Aorta (tissue), 5 donors: ENCODE measurements at regions not wholly inside any gene's neighbourhood (a gene's known extent, or its start where the extent isn't known, plus 50 kb on each side); places are given as distances from the start of the nearest gene placed in this dataset.

Source experiments
- ATAC-seq: fragments of 200-7000 bp; cut with Tn5 transposase; one replicate; pipeline ENCODE4 v1.9.1; 2022; ENCODE audit warnings: moderate library complexity; ENCODE audit not compliant: low FRiP score
- DNase-seq, 2 donors: peaks; one replicate each; pipeline ENCODE4 v3.0.0-alpha.2; 2020
- H3K27ac ChIP-seq, 2 donors: one replicate each; pipeline ENCODE4 v1.5.1; 2013; ENCODE audit warnings: low read length in 2 of 2, mild to moderate bottlenecking in 2 of 2, moderate library complexity in 2 of 2, control low read depth in 1 of 2, inconsistent platforms in 1 of 2, low read depth in 1 of 2
- H3K27me3 ChIP-seq, 2 donors: one replicate each; pipeline ENCODE4 v1.6.1; 2013; ENCODE audit warnings: control low read depth in 1 of 2, low read length in 1 of 2, mild to moderate bottlenecking in 1 of 2, moderate library complexity in 1 of 2; ENCODE audit not compliant: insufficient read depth in 2 of 2, control insufficient read depth in 1 of 2
- H3K36me3 ChIP-seq, 2 donors: one replicate each; pipeline ENCODE4 v1.6.1; 2013; ENCODE audit warnings: control low read depth in 1 of 2, low read length in 1 of 2, mild to moderate bottlenecking in 1 of 2; ENCODE audit not compliant: insufficient read depth in 2 of 2, control insufficient read depth in 1 of 2
- H3K4me1 ChIP-seq, 2 donors: one replicate each; pipeline ENCODE4 v1.6.1; 2013; ENCODE audit warnings: low read length in 2 of 2, control low read depth in 1 of 2, mild to moderate bottlenecking in 1 of 2, moderate library complexity in 1 of 2; ENCODE audit not compliant: insufficient read depth in 2 of 2, control insufficient read depth in 1 of 2
- H3K4me3 ChIP-seq, 2 donors: one replicate each; pipeline ENCODE4 v1.5.1; 2013; ENCODE audit warnings: low read length in 2 of 2, control low read depth in 1 of 2, mild to moderate bottlenecking in 1 of 2
- H3K9me3 ChIP-seq: one replicate; pipeline ENCODE4 v1.6.1; 2013; ENCODE audit warnings: mild to moderate bottlenecking, low read length; ENCODE audit not compliant: control insufficient read depth
- WGBS, 2 donors: extraction: QIAGEN DNeasy Blood & Tissue Kit; methylation state at CpG; one replicate each; pipeline ENCODE4 v1.1.7; 2013; 5-methylcytosine and 5-hydroxymethylcytosine counted together
- intact Hi-C, 2 donors: fragments of 100-400 bp; cut with DNase I; formaldehyde crosslinking; loops; one replicate each; pipeline versions ENCODE4 v1.14.2 to v1.15.0; 2022
- donor health status: healthy with polysubstance abuse.
- donor health status: Bipolar disorder and iron deficiency.
- donor health status: DM: no; HTN: no; CAD: no.
- donor health status: DM: no; HTN: no; CAD: no.
- donor health status: DM: yes; HTN: yes; CAD: no.

DNA sequence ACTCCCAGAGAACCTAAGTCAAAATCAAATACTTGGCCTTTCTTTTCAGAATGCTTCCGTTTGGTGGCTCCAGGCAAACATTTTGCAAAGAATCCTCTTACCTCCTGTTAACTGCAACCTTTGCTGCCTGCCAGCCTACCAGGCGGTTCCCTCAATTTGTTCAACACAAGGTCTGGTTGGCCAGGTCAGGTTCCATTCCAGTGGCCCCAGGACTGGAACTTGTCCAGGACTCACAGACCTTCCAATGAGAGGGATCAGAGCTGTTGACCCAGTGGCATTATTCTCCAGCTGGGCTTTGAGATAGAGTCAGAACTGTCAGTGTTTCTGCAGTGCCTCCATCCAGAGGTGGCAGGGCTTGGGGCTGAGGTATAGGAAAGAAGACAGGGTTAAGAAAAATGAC, 137.0 kb downstream of the NEUROD6 start:
- Histone ChIP-seq H3K4me1 (no peaks in the 10 kb centered on the region), H3K27ac (no peak overlapping the region), H3K27me3 (no peaks in the 10 kb centered on the region), H3K4me3 (no peak overlapping the region), H3K9me3 (peaks cover 1% of the 10 kb centered on the region), H3K36me3 (no peaks in the 10 kb centered on the region)
- intact Hi-C loops: no loop called here
- DNase-seq (no peak), ATAC-seq (no peak)
- 51 to 59% methylated on average over 2 of the region's 2 CpGs for WGBS, 2 donors

DNA sequence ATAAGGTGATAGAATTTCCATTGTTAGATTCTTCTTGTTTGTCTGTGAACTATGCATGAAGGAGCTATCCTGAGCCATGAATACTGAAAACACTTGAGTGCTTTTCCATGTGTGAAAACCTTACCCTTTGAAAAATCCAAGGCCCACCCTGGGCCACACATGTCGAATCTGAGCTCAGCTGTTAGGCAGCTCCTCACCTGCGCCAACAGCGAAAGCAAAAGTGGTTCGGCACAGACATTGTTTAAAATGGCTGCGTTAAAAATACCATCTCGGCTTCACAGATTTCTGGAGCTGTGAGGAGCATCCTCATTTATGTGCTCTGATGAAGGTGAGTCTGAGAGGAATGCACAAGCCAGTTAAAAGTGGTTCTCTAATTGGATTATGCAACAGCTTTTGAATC, 137.7 kb downstream of the NEUROD6 start:
- Histone ChIP-seq H3K27me3 (no peaks in the 10 kb centered on the region), H3K27ac (no peak overlapping the region), H3K4me1 (no peaks in the 10 kb centered on the region), H3K36me3 (no peaks in the 10 kb centered on the region), H3K9me3 (peaks cover 1% of the 10 kb centered on the region), H3K4me3 (no peak overlapping the region)
- WGBS, 2 donors: 81 to 82% methylated on average over 6 of the region's 6 CpGs
- ATAC-seq (no peak), DNase-seq (no peak)
- intact Hi-C loops: no loop called here

DNA sequence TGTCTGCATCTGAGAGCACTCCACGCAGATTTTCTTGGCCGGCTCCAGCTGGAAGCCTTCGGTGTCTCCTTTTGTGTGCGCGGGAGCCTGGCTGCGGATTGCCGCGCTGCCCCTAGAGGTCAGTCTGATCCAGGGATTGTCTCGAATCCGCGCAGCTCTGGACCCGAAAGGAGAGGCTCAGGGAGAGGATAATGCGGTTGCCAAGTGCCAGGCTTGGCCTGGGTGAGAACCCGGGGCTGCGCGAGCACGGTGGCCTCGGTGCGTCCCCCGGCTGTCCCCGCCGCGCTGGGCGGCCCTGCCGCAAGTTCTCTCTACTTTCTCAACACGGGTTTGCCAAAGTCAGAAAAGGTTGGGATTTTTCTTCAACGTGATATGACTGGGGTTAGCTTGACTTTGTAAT, 140.9 kb downstream of the ADCYAP1R1 start:
- 1% methylated on average over 27 of the region's 27 CpGs for WGBS, 2 donors
- intact Hi-C loops: no loop called here
- ATAC-seq (peak; percentile 74), DNase-seq (peak; percentile 55 to 81)
- Histone ChIP-seq H3K9me3 (no peaks in the 10 kb centered on the region), H3K36me3 (no peaks in the 10 kb centered on the region), H3K4me3 (no peak overlapping the region), H3K27me3 (no peaks in the 10 kb centered on the region), H3K4me1 (no peaks in the 10 kb centered on the region), H3K27ac (no peak overlapping the region)

DNA sequence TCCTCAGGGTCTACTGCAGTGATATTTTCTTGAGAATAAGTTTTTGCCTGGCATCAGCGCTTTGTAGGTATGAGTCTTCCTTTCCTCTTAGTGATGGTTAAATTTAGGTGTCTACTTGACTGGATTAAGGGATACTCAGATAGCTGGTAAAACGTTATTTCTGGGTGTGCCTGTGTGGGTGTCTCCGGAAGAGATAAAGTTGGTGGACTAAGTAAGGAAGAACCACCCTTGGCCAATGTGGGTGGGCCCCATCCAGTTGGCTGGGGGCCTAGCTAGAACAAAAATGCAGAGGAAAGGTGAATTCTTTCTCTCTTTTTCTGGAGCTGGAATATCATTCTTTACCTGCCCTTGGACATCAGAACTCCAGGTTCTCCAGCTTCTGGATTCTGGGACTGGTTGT, 138.8 kb downstream of the ADCYAP1R1 start:
- intact Hi-C loops: no loop called here
- H3K4me3 ChIP-seq: no peak overlapping the region

DNA sequence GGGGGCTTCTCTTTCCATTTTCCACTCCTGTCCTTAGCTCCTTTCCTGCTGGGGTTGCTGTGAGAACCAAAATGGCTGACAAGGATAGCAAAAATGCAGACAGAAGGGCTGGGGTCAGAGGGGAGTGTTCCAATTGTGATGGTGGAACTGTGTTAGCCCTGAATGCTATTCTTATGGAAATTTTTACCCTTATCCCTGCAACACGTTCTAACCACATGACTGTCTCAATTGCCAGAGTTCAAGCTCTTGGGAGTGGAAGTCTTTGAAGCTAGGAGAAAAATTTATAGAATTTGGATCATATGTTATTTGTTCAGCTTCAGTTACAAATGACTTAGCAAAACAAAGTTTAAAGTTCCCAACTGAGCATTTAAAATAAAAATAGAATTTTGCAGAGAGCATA, 134.1 kb downstream of the ADCYAP1R1 start:
- H3K27ac ChIP-seq: no peak overlapping the region
- 3% methylated on average over 1 of the region's 1 CpG for WGBS, 2 donors
- H3K4me1 ChIP-seq: no peaks in the 10 kb centered on the region
- no peak overlapping the region for H3K4me3 ChIP-seq
- intact Hi-C loops: no loop called here
- DNase-seq (no peak), ATAC-seq (no peak)
- no peaks in the 10 kb centered on the region for H3K9me3 ChIP-seq
- no peaks in the 10 kb centered on the region for H3K27me3 ChIP-seq
- H3K36me3 ChIP-seq: no peaks in the 10 kb centered on the region

More for the DNA sequence above, 138.8 kb downstream of the ADCYAP1R1 start:
- Histone ChIP-seq H3K36me3 (no peaks in the 10 kb centered on the region), H3K27ac (no peak overlapping the region), H3K4me1 (no peaks in the 10 kb centered on the region), H3K27me3 (no peaks in the 10 kb centered on the region), H3K9me3 (no peaks in the 10 kb centered on the region)
- no peak for DNase-seq
- 73 to 86% methylated on average over 3 of the region's 3 CpGs for WGBS, 2 donors
- no peak for ATAC-seq

DNA sequence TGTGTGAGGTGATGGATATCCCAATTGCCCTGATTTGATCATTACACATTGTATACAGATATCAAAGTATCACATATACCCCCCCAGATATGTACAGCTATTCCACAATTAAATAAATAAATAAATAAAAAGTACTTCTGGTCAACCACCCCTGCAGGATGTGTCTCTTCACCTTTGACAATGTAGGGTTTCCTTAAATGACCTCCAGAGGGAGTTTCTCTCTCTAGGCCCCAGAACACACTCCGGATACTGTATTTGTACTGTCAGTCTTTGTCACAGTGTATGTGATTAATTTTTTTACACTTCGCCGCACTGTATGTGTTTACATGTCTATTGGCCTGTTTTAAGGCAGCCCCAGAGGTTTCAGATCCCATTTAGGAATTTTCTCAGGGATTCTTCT, 123.6 kb downstream of the ADCYAP1R1 start:
- intact Hi-C loops: no loop called here
- Histone ChIP-seq H3K9me3 (peaks cover 2% of the 10 kb centered on the region), H3K27me3 (peaks cover 0 to 2% of the 10 kb centered on the region in 2 donors), H3K27ac (no peak overlapping the region), H3K4me1 (no peaks in the 10 kb centered on the region), H3K4me3 (no peak overlapping the region), H3K36me3 (no peaks in the 10 kb centered on the region)
- ATAC-seq (no peak), DNase-seq (no peak)
- 56 to 62% methylated on average over 3 of the region's 3 CpGs for WGBS, 2 donors

DNA sequence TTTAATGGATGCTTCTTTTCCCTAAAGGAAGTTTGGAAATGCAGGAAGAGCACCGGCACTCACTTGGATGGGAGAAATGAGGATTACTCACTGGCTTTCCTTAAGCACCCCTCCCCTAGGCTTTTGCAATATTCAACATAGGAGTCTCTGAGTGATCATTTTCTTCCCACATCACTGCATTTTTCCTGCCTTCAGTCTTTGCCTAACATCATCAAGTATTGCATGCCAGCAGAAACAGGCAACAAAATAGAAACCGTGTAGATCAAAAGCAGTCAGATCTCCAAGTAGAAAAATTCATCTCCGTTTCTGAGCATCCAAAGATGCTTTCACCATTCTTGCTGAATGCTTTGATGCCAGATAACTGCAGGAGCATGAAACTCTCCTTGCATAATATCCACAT, 119.9 kb downstream of the ADCYAP1R1 start:
- H3K27ac ChIP-seq: no peak overlapping the region
- no peak overlapping the region for H3K4me3 ChIP-seq
- H3K4me1 ChIP-seq: no peaks in the 10 kb centered on the region
- no peaks in the 10 kb centered on the region for H3K36me3 ChIP-seq
- peaks cover 2% of the 10 kb centered on the region for H3K9me3 ChIP-seq
- ATAC-seq (no peak), DNase-seq (no peak)
- WGBS, 2 donors: 47 to 59% methylated on average over 3 of the region's 3 CpGs
- intact Hi-C loops: no loop called here
- H3K27me3 ChIP-seq: peaks cover 0 to 2% of the 10 kb centered on the region in 2 donors

DNA sequence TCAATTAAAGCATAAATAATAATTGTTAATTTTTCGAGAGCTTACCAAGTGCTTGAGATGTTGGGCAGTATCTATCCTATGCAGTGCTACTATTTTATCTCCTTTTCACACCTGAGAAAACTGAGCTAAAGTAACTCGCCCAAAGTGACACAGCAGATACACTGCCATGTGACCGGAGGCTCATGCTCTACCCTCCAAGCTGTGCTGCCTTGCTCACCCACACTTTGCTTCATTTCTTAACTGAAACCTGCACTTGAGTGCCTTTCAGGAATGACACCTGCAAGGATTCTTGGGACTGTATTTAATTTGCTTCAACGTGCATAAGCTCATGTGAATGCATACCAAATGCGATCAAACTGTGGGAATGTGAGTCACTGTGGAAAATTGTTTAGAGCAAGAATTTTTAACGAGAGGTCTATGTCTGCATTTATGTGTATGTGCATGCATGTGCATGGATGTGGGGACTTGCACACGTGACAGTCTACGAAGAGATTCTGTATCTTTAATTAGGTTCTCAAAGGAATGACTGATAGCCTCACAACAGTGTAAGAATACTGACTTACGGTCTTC, 119.2 kb downstream of the ADCYAP1R1 start:
- ATAC-seq: no peak
- no peak for DNase-seq
- intact Hi-C loops: no loop called here
- no peaks in the 10 kb centered on the region for H3K36me3 ChIP-seq
- H3K4me1 ChIP-seq: no peaks in the 10 kb centered on the region
- 80 to 82% methylated on average over 9 of the region's 9 CpGs for WGBS, 2 donors
- H3K4me3 ChIP-seq: no peak overlapping the region
- H3K27ac ChIP-seq: no peak overlapping the region
- H3K9me3 ChIP-seq: peaks cover 2% of the 10 kb centered on the region
- H3K27me3 ChIP-seq: peaks cover 0 to 2% of the 10 kb centered on the region in 2 donors
